RPMI8226 (cell line): ENCODE measurements at regions not wholly inside any gene's neighbourhood (a gene's known extent, or its start where the extent isn't known, plus 50 kb on each side); places are given as distances from the start of the nearest gene placed in this dataset.

Experiments
- DNase-seq: peaks from one replicate; pipeline ENCODE4 v3.0.0-alpha.2; 2015

GRCh38 chr2:21544392-21544791 lies 420.6 kb downstream of the TDRD15 start:
- DNase-seq, result no peak

GRCh38 chr2:21552981-21553380 lies 429.2 kb downstream of the TDRD15 start:
- DNase-seq, result no peak

- no peak for DNase-seq
Measured at GRCh38 chr2:21559351-21559750, 435.6 kb downstream of the TDRD15 start.

GRCh38 chr2:21561965-21562364 lies 438.2 kb downstream of the TDRD15 start:
- no peak for DNase-seq

GRCh38 chr2:21567395-21567794 lies 443.6 kb downstream of the TDRD15 start:
- DNase-seq, result no peak

GRCh38 chr2:21571686-21572085 lies 447.9 kb downstream of the TDRD15 start:
- DNase-seq, result no peak

- DNase-seq, result no peak
Measured at GRCh38 chr2:21580391-21580790, 456.6 kb downstream of the TDRD15 start.

- no peak for DNase-seq
Measured at GRCh38 chr2:21585881-21586280, 462.1 kb downstream of the TDRD15 start.

GRCh38 chr2:21590026-21590690 lies 466.4 kb downstream of the TDRD15 start:
- no peak for DNase-seq

GRCh38 chr2:21591926-21592325 lies 468.2 kb downstream of the TDRD15 start:
- no peak for DNase-seq

GRCh38 chr2:21599417-21599816 lies 475.6 kb downstream of the TDRD15 start:
- no peak for DNase-seq

- no peak for DNase-seq
Measured at GRCh38 chr2:21602789-21603188, 479.0 kb downstream of the TDRD15 start.

- no peak for DNase-seq
Measured at GRCh38 chr2:21607572-21607971, 483.8 kb downstream of the TDRD15 start.

GRCh38 chr2:21610304-21610703 lies 486.5 kb downstream of the TDRD15 start:
- no peak for DNase-seq

GRCh38 chr2:21617885-21618434 lies 494.2 kb downstream of the TDRD15 start:
- DNase-seq, result no peak

GRCh38 chr2:21620771-21621170 lies 497.0 kb downstream of the TDRD15 start:
- DNase-seq, result no peak

- DNase-seq, result no peak
Measured at GRCh38 chr2:21627938-21628337, 504.2 kb downstream of the TDRD15 start.

GRCh38 chr2:21633015-21633414 lies 509.2 kb downstream of the TDRD15 start:
- DNase-seq, result no peak

- no peak for DNase-seq
Measured at GRCh38 chr2:21633466-21633865, 509.7 kb downstream of the TDRD15 start.

GRCh38 chr2:21633911-21634310 lies 510.1 kb downstream of the TDRD15 start:
- no peak for DNase-seq

GRCh38 chr2:21640046-21640445 lies 516.3 kb downstream of the TDRD15 start:
- no peak for DNase-seq

- no peak for DNase-seq
Measured at GRCh38 chr2:21642647-21643046, 518.9 kb downstream of the TDRD15 start.

- no peak for DNase-seq
Measured at GRCh38 chr2:21643180-21643579, 519.4 kb downstream of the TDRD15 start.

- DNase-seq, result no peak
Measured at GRCh38 chr2:21644266-21644665, 520.5 kb downstream of the TDRD15 start.

GRCh38 chr2:21646345-21646744 lies 522.6 kb downstream of the TDRD15 start:
- no peak for DNase-seq
